Gastroesophageal sphincter (tissue), 3 donors: ENCODE measurements at regions not wholly inside any gene's neighbourhood (a gene's known extent, or its start where the extent isn't known, plus 50 kb on each side); places are given as distances from the start of the nearest gene placed in this dataset.

Experiments used
- CTCF ChIP-seq, 4 experiments: fragments of 200-600 bp in 2 of 4; fragments of 450-650 bp in 2 of 4; sonication (generic) in 1 of 4; IDR thresholded peaks; one replicate each; pipeline ENCODE4 v1.5.1; 2017 to 2019; ENCODE audit warnings: antibody characterized with exemption in 4 of 4, mild to moderate bottlenecking in 2 of 4, moderate library complexity in 2 of 4
- POLR2A ChIP-seq, 2 donors: fragments of 450-650 bp; IDR thresholded peaks; one replicate each; pipeline ENCODE4 v1.6.1; 2017; ENCODE audit warnings: antibody characterized with exemption in 2 of 2, mild to moderate bottlenecking in 2 of 2, moderate library complexity in 1 of 2
- POLR2AphosphoS5 ChIP-seq: sonication (generic); formaldehyde crosslinking; IDR thresholded peaks from one replicate; pipeline ENCODE4 v1.6.1; 2017; ENCODE audit warnings: antibody characterized with exemption

GRCh38 chr6:117149324-117149723, 116.0 kb upstream of the VGLL2 start:
- TF ChIP-seq CTCF (IDR thresholded peaks at IDR 0.05) (no peak), POLR2A (IDR thresholded peaks at IDR 0.05) (no peak), POLR2AphosphoS5 (no peak)
